ENCODE measurements at regions not wholly inside any gene's neighbourhood (a gene's known extent, or its start where the extent isn't known, plus 50 kb on each side); places are given as distances from the start of the nearest gene placed in this dataset.

GRCh38 chr2:67802291-67802690, 260.5 kb downstream of the C1D start:
- Mint-ChIP-seq H3K9me3 (no peaks in the 10 kb centered on the region), H3K27me3 (no peaks in the 10 kb centered on the region), H3K4me3 (no peak overlapping the region), H3K36me3 (ENCODE audit: low read depth) (no peaks in the 10 kb centered on the region), H3K27ac (no peak overlapping the region), H3K4me1 (no peaks in the 10 kb centered on the region)
- intact Hi-C loops (cut with micrococcal nuclease): no loop called here
- no peak for DNase-seq

GRCh38 chr2:67802824-67803223, 260.0 kb downstream of the C1D start:
- Mint-ChIP-seq H3K9me3 (no peaks in the 10 kb centered on the region), H3K27ac (no peak overlapping the region), H3K4me3 (no peak overlapping the region), H3K4me1 (no peaks in the 10 kb centered on the region), H3K27me3 (no peaks in the 10 kb centered on the region), H3K36me3 (ENCODE audit: low read depth) (no peaks in the 10 kb centered on the region)
- no peak for DNase-seq
- intact Hi-C loops (cut with micrococcal nuclease): no loop called here

GRCh38 chr2:67806816-67807215, 256.0 kb downstream of the C1D start:
- no peaks in the 10 kb centered on the region for H3K9me3 Mint-ChIP-seq
- H3K27ac Mint-ChIP-seq: no peak overlapping the region
- H3K36me3 Mint-ChIP-seq (ENCODE audit: low read depth): no peaks in the 10 kb centered on the region
- intact Hi-C loops (cut with micrococcal nuclease): no loop called here
- no peak for DNase-seq
- H3K27me3 Mint-ChIP-seq: no peaks in the 10 kb centered on the region
- H3K4me1 Mint-ChIP-seq: no peaks in the 10 kb centered on the region
- no peak overlapping the region for H3K4me3 Mint-ChIP-seq

GRCh38 chr2:67808112-67808511, 254.7 kb downstream of the C1D start:
- Mint-ChIP-seq H3K4me3 (no peak overlapping the region), H3K9me3 (no peaks in the 10 kb centered on the region), H3K4me1 (no peaks in the 10 kb centered on the region), H3K27ac (no peak overlapping the region), H3K36me3 (ENCODE audit: low read depth) (no peaks in the 10 kb centered on the region), H3K27me3 (no peaks in the 10 kb centered on the region)
- DNase-seq: no peak
- intact Hi-C loops (cut with micrococcal nuclease): no loop called here

GRCh38 chr2:67812682-67813081, 250.1 kb downstream of the C1D start:
- Mint-ChIP-seq H3K9me3 (no peaks in the 10 kb centered on the region), H3K36me3 (ENCODE audit: low read depth) (no peaks in the 10 kb centered on the region), H3K27me3 (no peaks in the 10 kb centered on the region), H3K4me1 (no peaks in the 10 kb centered on the region), H3K27ac (no peak overlapping the region), H3K4me3 (no peak overlapping the region)
- no peak for DNase-seq
- intact Hi-C loops (cut with micrococcal nuclease): no loop called here

- DNase-seq: no peak
- no peaks in the 10 kb centered on the region for H3K9me3 Mint-ChIP-seq
- no peak overlapping the region for H3K27ac Mint-ChIP-seq
- H3K36me3 Mint-ChIP-seq (ENCODE audit: low read depth): no peaks in the 10 kb centered on the region
- H3K4me1 Mint-ChIP-seq: no peaks in the 10 kb centered on the region
- no peaks in the 10 kb centered on the region for H3K27me3 Mint-ChIP-seq
- intact Hi-C loops (cut with micrococcal nuclease): no loop called here
- no peak overlapping the region for H3K4me3 Mint-ChIP-seq
Measured at GRCh38 chr2:67823726-67824125, 239.1 kb downstream of the C1D start.

- Mint-ChIP-seq H3K4me3 (no peak overlapping the region), H3K4me1 (no peaks in the 10 kb centered on the region), H3K27me3 (no peaks in the 10 kb centered on the region), H3K27ac (no peak overlapping the region), H3K9me3 (no peaks in the 10 kb centered on the region), H3K36me3 (ENCODE audit: low read depth) (no peaks in the 10 kb centered on the region)
- no peak for DNase-seq
- intact Hi-C loops (cut with micrococcal nuclease): no loop called here
Measured at GRCh38 chr2:67824186-67824585, 238.6 kb downstream of the C1D start.

- no peak overlapping the region for H3K27ac Mint-ChIP-seq
Measured at GRCh38 chr2:67825476-67825875, 237.3 kb downstream of the C1D start.

GRCh38 chr2:67828066-67828465, 234.7 kb downstream of the C1D start:
- no peak for DNase-seq
- Mint-ChIP-seq H3K4me1 (no peaks in the 10 kb centered on the region), H3K27ac (no peak overlapping the region), H3K27me3 (no peaks in the 10 kb centered on the region), H3K36me3 (ENCODE audit: low read depth) (no peaks in the 10 kb centered on the region), H3K4me3 (no peak overlapping the region), H3K9me3 (no peaks in the 10 kb centered on the region)
- intact Hi-C loops (cut with micrococcal nuclease): no loop called here

More at GRCh38 chr2:67825476-67825875, 237.3 kb downstream of the C1D start:
- intact Hi-C loops (cut with micrococcal nuclease): no loop called here
- H3K4me3 Mint-ChIP-seq: no peak overlapping the region
- no peak for DNase-seq
- H3K4me1 Mint-ChIP-seq: no peaks in the 10 kb centered on the region
- H3K27me3 Mint-ChIP-seq: no peaks in the 10 kb centered on the region
- H3K9me3 Mint-ChIP-seq: no peaks in the 10 kb centered on the region
- H3K36me3 Mint-ChIP-seq (ENCODE audit: low read depth): no peaks in the 10 kb centered on the region

GRCh38 chr2:67829470-67829869, 233.3 kb downstream of the C1D start:
- Mint-ChIP-seq H3K27me3 (no peaks in the 10 kb centered on the region), H3K27ac (no peak overlapping the region), H3K4me1 (no peaks in the 10 kb centered on the region), H3K36me3 (ENCODE audit: low read depth) (no peaks in the 10 kb centered on the region), H3K4me3 (no peak overlapping the region), H3K9me3 (no peaks in the 10 kb centered on the region)
- intact Hi-C loops (cut with micrococcal nuclease): no loop called here
- no peak for DNase-seq

GRCh38 chr2:67833632-67834031, 229.2 kb downstream of the C1D start:
- no peaks in the 10 kb centered on the region for H3K36me3 Mint-ChIP-seq (ENCODE audit: low read depth)
- DNase-seq: no peak
- H3K27ac Mint-ChIP-seq: no peak overlapping the region
- H3K4me1 Mint-ChIP-seq: no peaks in the 10 kb centered on the region
- no peak overlapping the region for H3K4me3 Mint-ChIP-seq
- no peaks in the 10 kb centered on the region for H3K27me3 Mint-ChIP-seq
- intact Hi-C loops (cut with micrococcal nuclease): no loop called here
- no peaks in the 10 kb centered on the region for H3K9me3 Mint-ChIP-seq

- Mint-ChIP-seq H3K9me3 (no peaks in the 10 kb centered on the region), H3K4me1 (no peaks in the 10 kb centered on the region), H3K27me3 (no peaks in the 10 kb centered on the region), H3K27ac (no peak overlapping the region), H3K36me3 (ENCODE audit: low read depth) (no peaks in the 10 kb centered on the region), H3K4me3 (no peak overlapping the region)
- intact Hi-C loops (cut with micrococcal nuclease): no loop called here
- no peak for DNase-seq
Measured at GRCh38 chr2:67834482-67834881, 228.3 kb downstream of the C1D start.

- Mint-ChIP-seq H3K9me3 (no peaks in the 10 kb centered on the region), H3K36me3 (ENCODE audit: low read depth) (no peaks in the 10 kb centered on the region), H3K27me3 (no peaks in the 10 kb centered on the region), H3K4me3 (no peak overlapping the region), H3K4me1 (no peaks in the 10 kb centered on the region), H3K27ac (no peak overlapping the region)
- intact Hi-C loops (cut with micrococcal nuclease): no loop called here
- no peak for DNase-seq
Measured at GRCh38 chr2:67835266-67835665, 227.5 kb downstream of the C1D start.

- H3K27me3 Mint-ChIP-seq: peaks cover 2% of the 10 kb centered on the region
- no peak for DNase-seq
- H3K36me3 Mint-ChIP-seq (ENCODE audit: low read depth): no peaks in the 10 kb centered on the region
- no peak overlapping the region for H3K4me3 Mint-ChIP-seq
- H3K4me1 Mint-ChIP-seq: no peaks in the 10 kb centered on the region
- intact Hi-C loops (cut with micrococcal nuclease): no loop called here
- no peak overlapping the region for H3K27ac Mint-ChIP-seq
- no peaks in the 10 kb centered on the region for H3K9me3 Mint-ChIP-seq
Measured at GRCh38 chr2:67836866-67837265, 225.9 kb downstream of the C1D start.

- Mint-ChIP-seq H3K4me3 (no peak overlapping the region), H3K27ac (no peak overlapping the region), H3K4me1 (no peaks in the 10 kb centered on the region), H3K27me3 (peaks cover 2% of the 10 kb centered on the region), H3K36me3 (ENCODE audit: low read depth) (no peaks in the 10 kb centered on the region), H3K9me3 (no peaks in the 10 kb centered on the region)
- no peak for DNase-seq
- intact Hi-C loops (cut with micrococcal nuclease): no loop called here
Measured at GRCh38 chr2:67838205-67838604, 224.6 kb downstream of the C1D start.

Measured in activated CD4-positive, alpha-beta T cell treated with anti-CD3 and anti-CD28 coated beads, Interleukin-2, amount 10 ng/mL, durations not matched to agents 24 days and 14 days (primary cell).